Neural cell (in vitro differentiated cells): ENCODE measurements at regions not wholly inside any gene's neighbourhood (a gene's known extent, or its start where the extent isn't known, plus 50 kb on each side); places are given as distances from the start of the nearest gene placed in this dataset.

ENCODE experiments used
- H2AFZ ChIP-seq: fragments of 200-600, 300-800 bp; sonication (generic), shearing (Covaris generic); 2 replicates; pipeline ENCODE4 v1.6.0; 2014; ENCODE audit warnings: low read depth, mild to moderate bottlenecking, antibody characterized with exemption, low read length, moderate library complexity
- H3F3A ChIP-seq: fragments of 200-600 bp; shearing (Covaris generic); 2 replicates; pipeline ENCODE4 v1.6.1; 2016; ENCODE audit warnings: mild to moderate bottlenecking, moderate library complexity, mixed read lengths, antibody characterized with exemption, low read length; ENCODE audit not compliant: insufficient read depth, poor library complexity, severe bottlenecking
- H3K27ac ChIP-seq: fragments of 200-600, 300-800 bp; sonication (generic), shearing (Covaris generic); 2 replicates; pipeline ENCODE4 v1.5.1; 2014; ENCODE audit warnings: mild to moderate bottlenecking, low read length, moderate library complexity
- H3K27me3 ChIP-seq: fragments of 300-800, 200-600 bp; sonication (generic), shearing (Covaris generic); 2 replicates; pipeline ENCODE4 v1.6.0; 2014; ENCODE audit warnings: mild to moderate bottlenecking, low read depth, low read length, moderate library complexity; ENCODE audit not compliant: insufficient read depth
- H3K36me3 ChIP-seq: fragments of 300-800, 200-600 bp; sonication (generic), shearing (Covaris generic); 2 replicates; pipeline ENCODE4 v1.5.1; 2014; ENCODE audit warnings: mild to moderate bottlenecking, antibody characterized with exemption, low read length, moderate library complexity; ENCODE audit not compliant: insufficient read depth
- H3K4me2 ChIP-seq: fragments of 300-800, 200-600 bp; sonication (generic), shearing (Covaris generic); 2 replicates; pipeline ENCODE4 v1.6.0; 2014; ENCODE audit warnings: mild to moderate bottlenecking, low read length
- H3K4me3 ChIP-seq: fragments of 300-800, 200-600 bp; sonication (generic), shearing (Covaris generic); 2 replicates; pipeline ENCODE4 v1.5.1; 2014; ENCODE audit warnings: mild to moderate bottlenecking, low read length, moderate library complexity
- H3K79me2 ChIP-seq: fragments of 200-600 bp; shearing (Covaris generic); replicated peaks from 2 replicates; pipeline ENCODE4 v1.6.0; 2014; ENCODE audit warnings: mild to moderate bottlenecking, low read length, moderate library complexity; ENCODE audit not compliant: insufficient read depth
- H3K9ac ChIP-seq: fragments of 300-800, 200-600 bp; sonication (generic), shearing (Covaris generic); 2 replicates; pipeline ENCODE4 v1.6.1; 2016; ENCODE audit warnings: mild to moderate bottlenecking, low read length, mixed read lengths
- H3K9me2 ChIP-seq: fragments of 200-600 bp; shearing (Covaris generic); 2 replicates; pipeline ENCODE4 v1.6.1; 2016; ENCODE audit warnings: mild to moderate bottlenecking, low read length, mixed read lengths; ENCODE audit not compliant: insufficient read depth
- H3K9me3 ChIP-seq: fragments of 200-600, 300-800 bp; sonication (generic), shearing (Covaris generic); 2 replicates; pipeline ENCODE4 v1.6.1; 2016; ENCODE audit warnings: mild to moderate bottlenecking, mixed run types, low read length, moderate library complexity, mixed read lengths
- H4K20me1 ChIP-seq: fragments of 200-600 bp; shearing (Covaris generic); 2 replicates; pipeline ENCODE4 v1.6.1; 2016; ENCODE audit warnings: mild to moderate bottlenecking, mixed run types; ENCODE audit not compliant: insufficient read depth
- EP300 ChIP-seq: fragments of 450-650 bp; conservative IDR thresholded peaks from 2 replicates; pipeline ENCODE4 v1.6.1; 2014; ENCODE audit warnings: antibody characterized with exemption, mild to moderate bottlenecking, moderate library complexity; ENCODE audit not compliant: poor library complexity, severe bottlenecking
- EZH2 ChIP-seq: fragments of 200-600, 300-800 bp; shearing (Covaris generic), sonication (generic); IDR thresholded peaks from 2 replicates; pipeline ENCODE4 v1.6.1; 2014; ENCODE audit warnings: antibody characterized with exemption, low read length, borderline replicate concordance, mild to moderate bottlenecking; ENCODE audit not compliant: insufficient read depth, poor library complexity, severe bottlenecking
- MXI1 ChIP-seq: fragments of 450-650 bp; conservative IDR thresholded peaks from 2 replicates; pipeline ENCODE4 v1.6.1; 2014; ENCODE audit warnings: antibody characterized with exemption, mild to moderate bottlenecking; ENCODE audit not compliant: poor library complexity, severe bottlenecking
- POLR2AphosphoS5 ChIP-seq: IDR thresholded peaks from 2 replicates; pipeline ENCODE4 v1.6.1; 2012
- TAF1 ChIP-seq: IDR thresholded peaks from 2 replicates; pipeline ENCODE4 v1.6.1; 2012; ENCODE audit warnings: low read depth
- TF ChIP-seq, protein P1 (sequence below): IDR thresholded peaks from 2 replicates; pipeline ENCODE4 v1.6.1; 2012; ENCODE audit warnings: borderline replicate concordance
- TF ChIP-seq, protein P2 (sequence below): fragments of 450-650 bp; IDR thresholded peaks from 2 replicates; pipeline ENCODE4 v1.5.1; 2014; ENCODE audit warnings: antibody characterized with exemption, mild to moderate bottlenecking, moderate library complexity; ENCODE audit not compliant: poor library complexity, severe bottlenecking

DNA sequence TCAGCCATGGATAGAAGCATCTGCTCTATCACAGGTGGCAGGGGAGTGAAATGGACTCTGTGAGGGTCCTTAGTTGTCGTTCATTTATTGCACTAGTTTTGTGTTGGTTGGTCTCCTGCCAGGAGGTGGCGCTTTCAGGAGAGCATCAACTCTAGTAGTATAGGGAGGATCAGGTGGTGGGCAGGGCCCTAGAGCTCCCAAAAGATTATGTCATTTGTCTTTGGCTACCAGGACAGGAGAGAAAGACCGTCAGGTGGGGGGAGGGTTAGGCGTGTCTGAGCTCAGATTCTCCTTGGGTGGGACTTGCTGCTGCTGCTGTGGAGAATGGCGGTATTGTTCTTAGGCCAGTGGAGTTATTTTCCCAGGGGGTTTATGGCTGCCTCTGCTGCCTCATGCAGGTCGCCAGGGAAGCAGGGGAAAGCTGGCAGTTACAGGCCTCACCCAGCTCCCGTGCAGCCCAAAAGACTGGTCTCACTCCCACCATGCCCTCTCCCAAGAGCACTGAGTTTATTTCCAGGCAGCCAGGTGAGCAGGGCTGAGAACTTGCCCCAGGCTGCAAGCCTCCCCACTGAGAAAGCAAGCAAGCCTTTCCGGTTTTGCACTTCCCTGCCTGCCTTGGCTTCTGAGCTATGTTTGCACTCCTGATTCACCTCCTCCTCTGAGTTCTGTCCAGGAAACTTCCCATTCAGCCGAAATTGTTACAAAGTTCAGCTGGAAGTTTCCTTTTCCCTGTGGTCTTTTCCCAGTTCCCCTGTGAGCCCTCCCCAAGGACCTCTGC is 317.3 kb downstream of the TAF11L14 start:
- Histone ChIP-seq H3K36me3 (no peaks in the 10 kb centered on the region), H3K9me2 (no peaks in the 10 kb centered on the region), H3K79me2 (no peaks in the 10 kb centered on the region), H2AFZ (no peak overlapping the region), H3K27me3 (no peaks in the 10 kb centered on the region), H3K9ac (no peak overlapping the region), H3K4me3 (no peak overlapping the region), H3F3A (no peaks in the 10 kb centered on the region), H3K9me3 (peaks cover 5% of the 10 kb centered on the region), H3K4me2 (no peak overlapping the region), H3K27ac (no peak overlapping the region), H4K20me1 (no peaks in the 10 kb centered on the region)
- TF ChIP-seq EP300 (no peak), MXI1 (no peak), EZH2 (no peak), TAF1 (no peak), POLR2AphosphoS5 (no peak)
- TF ChIP-seq, protein P1, sequence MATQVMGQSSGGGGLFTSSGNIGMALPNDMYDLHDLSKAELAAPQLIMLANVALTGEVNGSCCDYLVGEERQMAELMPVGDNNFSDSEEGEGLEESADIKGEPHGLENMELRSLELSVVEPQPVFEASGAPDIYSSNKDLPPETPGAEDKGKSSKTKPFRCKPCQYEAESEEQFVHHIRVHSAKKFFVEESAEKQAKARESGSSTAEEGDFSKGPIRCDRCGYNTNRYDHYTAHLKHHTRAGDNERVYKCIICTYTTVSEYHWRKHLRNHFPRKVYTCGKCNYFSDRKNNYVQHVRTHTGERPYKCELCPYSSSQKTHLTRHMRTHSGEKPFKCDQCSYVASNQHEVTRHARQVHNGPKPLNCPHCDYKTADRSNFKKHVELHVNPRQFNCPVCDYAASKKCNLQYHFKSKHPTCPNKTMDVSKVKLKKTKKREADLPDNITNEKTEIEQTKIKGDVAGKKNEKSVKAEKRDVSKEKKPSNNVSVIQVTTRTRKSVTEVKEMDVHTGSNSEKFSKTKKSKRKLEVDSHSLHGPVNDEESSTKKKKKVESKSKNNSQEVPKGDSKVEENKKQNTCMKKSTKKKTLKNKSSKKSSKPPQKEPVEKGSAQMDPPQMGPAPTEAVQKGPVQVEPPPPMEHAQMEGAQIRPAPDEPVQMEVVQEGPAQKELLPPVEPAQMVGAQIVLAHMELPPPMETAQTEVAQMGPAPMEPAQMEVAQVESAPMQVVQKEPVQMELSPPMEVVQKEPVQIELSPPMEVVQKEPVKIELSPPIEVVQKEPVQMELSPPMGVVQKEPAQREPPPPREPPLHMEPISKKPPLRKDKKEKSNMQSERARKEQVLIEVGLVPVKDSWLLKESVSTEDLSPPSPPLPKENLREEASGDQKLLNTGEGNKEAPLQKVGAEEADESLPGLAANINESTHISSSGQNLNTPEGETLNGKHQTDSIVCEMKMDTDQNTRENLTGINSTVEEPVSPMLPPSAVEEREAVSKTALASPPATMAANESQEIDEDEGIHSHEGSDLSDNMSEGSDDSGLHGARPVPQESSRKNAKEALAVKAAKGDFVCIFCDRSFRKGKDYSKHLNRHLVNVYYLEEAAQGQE: no peak
- TF ChIP-seq, protein P2, sequence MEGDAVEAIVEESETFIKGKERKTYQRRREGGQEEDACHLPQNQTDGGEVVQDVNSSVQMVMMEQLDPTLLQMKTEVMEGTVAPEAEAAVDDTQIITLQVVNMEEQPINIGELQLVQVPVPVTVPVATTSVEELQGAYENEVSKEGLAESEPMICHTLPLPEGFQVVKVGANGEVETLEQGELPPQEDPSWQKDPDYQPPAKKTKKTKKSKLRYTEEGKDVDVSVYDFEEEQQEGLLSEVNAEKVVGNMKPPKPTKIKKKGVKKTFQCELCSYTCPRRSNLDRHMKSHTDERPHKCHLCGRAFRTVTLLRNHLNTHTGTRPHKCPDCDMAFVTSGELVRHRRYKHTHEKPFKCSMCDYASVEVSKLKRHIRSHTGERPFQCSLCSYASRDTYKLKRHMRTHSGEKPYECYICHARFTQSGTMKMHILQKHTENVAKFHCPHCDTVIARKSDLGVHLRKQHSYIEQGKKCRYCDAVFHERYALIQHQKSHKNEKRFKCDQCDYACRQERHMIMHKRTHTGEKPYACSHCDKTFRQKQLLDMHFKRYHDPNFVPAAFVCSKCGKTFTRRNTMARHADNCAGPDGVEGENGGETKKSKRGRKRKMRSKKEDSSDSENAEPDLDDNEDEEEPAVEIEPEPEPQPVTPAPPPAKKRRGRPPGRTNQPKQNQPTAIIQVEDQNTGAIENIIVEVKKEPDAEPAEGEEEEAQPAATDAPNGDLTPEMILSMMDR: no peak

DNA sequence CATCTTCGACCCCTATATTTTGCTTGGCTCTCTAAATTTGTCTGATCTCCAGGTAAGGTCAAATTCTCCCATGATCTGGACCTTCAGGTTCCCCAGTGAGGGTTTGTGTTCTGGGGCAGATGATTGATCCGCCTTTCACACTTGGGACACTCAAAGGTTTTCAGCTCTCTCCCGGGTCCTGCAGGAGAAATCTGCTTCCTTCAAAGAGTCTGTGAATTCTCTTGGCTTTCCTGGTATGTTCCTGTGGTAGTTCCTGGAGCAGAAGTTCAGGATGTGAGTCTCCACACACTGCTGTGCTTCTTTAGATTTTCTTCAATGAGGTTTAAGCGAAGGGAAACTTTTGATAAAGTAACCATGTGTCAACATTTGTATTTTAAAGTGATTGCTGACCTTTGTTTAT is 318.0 kb downstream of the TAF11L14 start:
- Histone ChIP-seq H3K27me3 (no peaks in the 10 kb centered on the region), H3K79me2 (no peaks in the 10 kb centered on the region), H3K27ac (no peak overlapping the region), H4K20me1 (no peaks in the 10 kb centered on the region), H3K9me2 (no peaks in the 10 kb centered on the region), H3K36me3 (no peaks in the 10 kb centered on the region), H3K9me3 (peaks cover 5% of the 10 kb centered on the region), H2AFZ (no peak overlapping the region), H3K4me2 (no peak overlapping the region), H3K4me3 (no peak overlapping the region), H3K9ac (no peak overlapping the region), H3F3A (no peaks in the 10 kb centered on the region)
- no peak for TF ChIP-seq EP300
- TF ChIP-seq, protein P1: no peak
